Fibroblast of lung (primary cell): ENCODE measurements at regions not wholly inside any gene's neighbourhood (a gene's known extent, or its start where the extent isn't known, plus 50 kb on each side); places are given as distances from the start of the nearest gene placed in this dataset.

Source experiments
- EZH2 ChIP-seq: IDR thresholded peaks from 2 replicates; pipeline ENCODE4 v1.5.1; 2012; ENCODE audit warnings: low read length, control low read depth, mild to moderate bottlenecking; ENCODE audit errors: missing control alignments
- TF ChIP-seq, protein P1 (sequence below), 2 donors: IDR thresholded peaks in 1 of 2; conservative IDR thresholded peaks in 1 of 2; 1 replicate in 1 of 2; 2 replicates in 1 of 2; pipeline ENCODE4 v1.5.1; 2011 to 2012; ENCODE audit warnings: low read length in 2 of 2, control low read depth in 1 of 2, inconsistent platforms in 1 of 2, low read depth in 1 of 2, mild to moderate bottlenecking in 1 of 2

DNA sequence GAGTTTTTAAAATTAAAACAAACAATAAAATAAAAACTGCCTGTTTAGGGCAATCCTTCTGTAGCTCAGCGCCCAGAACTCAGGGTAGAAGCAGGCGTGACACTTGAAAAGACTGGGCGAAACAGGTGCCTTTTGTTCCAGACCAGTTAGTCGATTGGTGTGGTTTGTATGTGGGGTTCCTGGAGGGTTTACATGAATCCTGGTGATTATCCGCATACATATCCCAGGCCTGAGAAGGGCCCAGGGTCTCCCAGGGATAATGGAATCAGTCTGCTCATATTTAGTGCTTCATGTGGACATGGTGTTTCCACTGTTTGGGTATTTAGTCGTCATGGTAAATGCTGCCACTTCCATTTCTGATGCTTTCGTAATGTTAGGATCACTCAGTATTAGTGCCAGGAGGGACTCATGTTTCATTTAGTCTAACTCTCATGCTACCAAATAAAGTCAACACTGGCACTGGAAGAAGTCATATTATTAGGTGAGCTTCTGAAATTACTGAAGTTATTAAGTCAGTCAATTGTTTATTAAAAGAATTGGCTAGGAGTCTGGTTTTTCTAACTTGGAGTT is 116.5 kb downstream of the SAMD5 start:
- TF ChIP-seq, protein P1, sequence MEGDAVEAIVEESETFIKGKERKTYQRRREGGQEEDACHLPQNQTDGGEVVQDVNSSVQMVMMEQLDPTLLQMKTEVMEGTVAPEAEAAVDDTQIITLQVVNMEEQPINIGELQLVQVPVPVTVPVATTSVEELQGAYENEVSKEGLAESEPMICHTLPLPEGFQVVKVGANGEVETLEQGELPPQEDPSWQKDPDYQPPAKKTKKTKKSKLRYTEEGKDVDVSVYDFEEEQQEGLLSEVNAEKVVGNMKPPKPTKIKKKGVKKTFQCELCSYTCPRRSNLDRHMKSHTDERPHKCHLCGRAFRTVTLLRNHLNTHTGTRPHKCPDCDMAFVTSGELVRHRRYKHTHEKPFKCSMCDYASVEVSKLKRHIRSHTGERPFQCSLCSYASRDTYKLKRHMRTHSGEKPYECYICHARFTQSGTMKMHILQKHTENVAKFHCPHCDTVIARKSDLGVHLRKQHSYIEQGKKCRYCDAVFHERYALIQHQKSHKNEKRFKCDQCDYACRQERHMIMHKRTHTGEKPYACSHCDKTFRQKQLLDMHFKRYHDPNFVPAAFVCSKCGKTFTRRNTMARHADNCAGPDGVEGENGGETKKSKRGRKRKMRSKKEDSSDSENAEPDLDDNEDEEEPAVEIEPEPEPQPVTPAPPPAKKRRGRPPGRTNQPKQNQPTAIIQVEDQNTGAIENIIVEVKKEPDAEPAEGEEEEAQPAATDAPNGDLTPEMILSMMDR (conservative IDR thresholded peaks at IDR 0.05 in 1 of 2, IDR thresholded peaks at IDR 0.05 in 1 of 2; ENCODE audit: low read depth in 1 of 2, low read length in 2 of 2): no peak
- TF ChIP-seq EZH2: no peak
